ENCODE measurements at regions not wholly inside any gene's neighbourhood (a gene's known extent, or its start where the extent isn't known, plus 50 kb on each side); places are given as distances from the start of the nearest gene placed in this dataset.

GRCh38 chr5:167554564-167555290 lies 736.7 kb upstream of the WWC1 start:
- H3K9me3 ChIP-seq (ENCODE audit: control insufficient read depth, insufficient read depth, low read length), result no peaks in the 10 kb centered on the region
- H3K27me3 ChIP-seq (ENCODE audit: control insufficient read depth, insufficient read depth, low read length), result no peaks in the 10 kb centered on the region
- no peak overlapping the region for H3K4me3 ChIP-seq (ENCODE audit: low read length)
- no CpG with 5 or more reads among the region's 7 CpGs for WGBS (ENCODE audit: insufficient coverage, insufficient read length)
- DNase-seq (ENCODE audit: low read depth, low spot score), result no peak
- H3K27ac ChIP-seq (ENCODE audit: low read length), result no peak overlapping the region
- H3K4me1 ChIP-seq (ENCODE audit: control insufficient read depth, insufficient read depth, low read length), result 0 out of 2 replicates have a peak, but pooled peaks cover 2% of the 10 kb centered on the region
- no peaks in the 10 kb centered on the region for H3K36me3 ChIP-seq (ENCODE audit: control insufficient read depth, insufficient read depth, low read length)

DNA sequence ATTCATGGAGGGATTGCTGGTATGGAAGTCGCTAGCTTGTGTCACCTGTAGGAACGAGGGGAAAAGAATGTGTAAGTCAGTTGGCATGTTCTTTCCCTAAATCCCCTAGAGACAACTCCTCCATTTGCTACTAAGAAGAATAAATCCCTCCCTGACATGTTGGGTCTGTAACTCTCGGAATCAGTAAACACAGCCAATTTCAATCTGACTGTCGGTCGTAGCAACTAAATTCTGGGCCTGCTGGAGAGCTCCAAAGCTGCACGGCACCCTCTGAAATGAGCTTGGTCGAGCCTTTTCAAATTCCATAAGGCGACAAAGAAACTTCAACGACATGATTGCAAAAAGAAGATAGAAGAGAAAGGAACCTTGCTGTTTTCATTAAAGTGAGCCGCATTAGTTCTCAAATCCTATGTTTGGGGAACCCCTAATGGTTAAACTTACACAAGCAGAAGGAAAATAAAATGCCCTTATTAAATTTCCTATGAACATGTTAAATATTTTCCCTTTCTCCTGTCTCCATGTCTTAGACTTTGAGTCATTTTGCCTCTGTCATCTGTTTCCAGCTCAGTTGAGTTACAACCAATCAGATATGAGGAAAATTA lies 735.8 kb upstream of the WWC1 start:
- Histone ChIP-seq H3K27me3 (ENCODE audit: control insufficient read depth, insufficient read depth, low read length) (no peaks in the 10 kb centered on the region), H3K4me1 (ENCODE audit: control insufficient read depth, insufficient read depth, low read length) (no peaks in the 10 kb centered on the region), H3K36me3 (ENCODE audit: control insufficient read depth, insufficient read depth, low read length) (no peaks in the 10 kb centered on the region), H3K4me3 (ENCODE audit: low read length) (no peak overlapping the region), H3K9me3 (ENCODE audit: control insufficient read depth, insufficient read depth, low read length) (no peaks in the 10 kb centered on the region), H3K27ac (ENCODE audit: low read length) (no peak overlapping the region)
- no CpG with 5 or more reads among the region's 10 CpGs for WGBS (ENCODE audit: insufficient coverage, insufficient read length)
- no peak for DNase-seq (ENCODE audit: low read depth, low spot score)

GRCh38 chr5:167557359-167557758 lies 734.1 kb upstream of the WWC1 start:
- Histone ChIP-seq H3K27me3 (ENCODE audit: control insufficient read depth, insufficient read depth, low read length) (no peaks in the 10 kb centered on the region), H3K4me1 (ENCODE audit: control insufficient read depth, insufficient read depth, low read length) (no peaks in the 10 kb centered on the region), H3K27ac (ENCODE audit: low read length) (no peak overlapping the region), H3K4me3 (ENCODE audit: low read length) (no peak overlapping the region), H3K9me3 (ENCODE audit: control insufficient read depth, insufficient read depth, low read length) (no peaks in the 10 kb centered on the region), H3K36me3 (ENCODE audit: control insufficient read depth, insufficient read depth, low read length) (no peaks in the 10 kb centered on the region)
- WGBS (ENCODE audit: insufficient coverage, insufficient read length), result no CpG with 5 or more reads among the region's 2 CpGs
- DNase-seq (ENCODE audit: low read depth, low spot score), result no peak

GRCh38 chr5:167561796-167562195 lies 729.6 kb upstream of the WWC1 start:
- DNase-seq (ENCODE audit: low read depth, low spot score), result no peak
- Histone ChIP-seq H3K4me3 (ENCODE audit: low read length) (no peak overlapping the region), H3K9me3 (ENCODE audit: control insufficient read depth, insufficient read depth, low read length) (no peaks in the 10 kb centered on the region), H3K27ac (ENCODE audit: low read length) (no peak overlapping the region), H3K36me3 (ENCODE audit: control insufficient read depth, insufficient read depth, low read length) (no peaks in the 10 kb centered on the region), H3K4me1 (ENCODE audit: control insufficient read depth, insufficient read depth, low read length) (no peaks in the 10 kb centered on the region), H3K27me3 (ENCODE audit: control insufficient read depth, insufficient read depth, low read length) (no peaks in the 10 kb centered on the region)
- no CpG with 5 or more reads among the region's 9 CpGs for WGBS (ENCODE audit: insufficient coverage, insufficient read length)

GRCh38 chr5:167564275-167564674 lies 727.2 kb upstream of the WWC1 start:
- WGBS (ENCODE audit: insufficient coverage, insufficient read length), result no CpG with 5 or more reads among the region's 1 CpG
- H3K4me1 ChIP-seq (ENCODE audit: control insufficient read depth, insufficient read depth, low read length), result no peaks in the 10 kb centered on the region
- no peaks in the 10 kb centered on the region for H3K27me3 ChIP-seq (ENCODE audit: control insufficient read depth, insufficient read depth, low read length)
- H3K27ac ChIP-seq (ENCODE audit: low read length), result no peak overlapping the region
- H3K9me3 ChIP-seq (ENCODE audit: control insufficient read depth, insufficient read depth, low read length), result no peaks in the 10 kb centered on the region
- DNase-seq (ENCODE audit: low read depth, low spot score), result no peak
- no peaks in the 10 kb centered on the region for H3K36me3 ChIP-seq (ENCODE audit: control insufficient read depth, insufficient read depth, low read length)
- no peak overlapping the region for H3K4me3 ChIP-seq (ENCODE audit: low read length)

DNA sequence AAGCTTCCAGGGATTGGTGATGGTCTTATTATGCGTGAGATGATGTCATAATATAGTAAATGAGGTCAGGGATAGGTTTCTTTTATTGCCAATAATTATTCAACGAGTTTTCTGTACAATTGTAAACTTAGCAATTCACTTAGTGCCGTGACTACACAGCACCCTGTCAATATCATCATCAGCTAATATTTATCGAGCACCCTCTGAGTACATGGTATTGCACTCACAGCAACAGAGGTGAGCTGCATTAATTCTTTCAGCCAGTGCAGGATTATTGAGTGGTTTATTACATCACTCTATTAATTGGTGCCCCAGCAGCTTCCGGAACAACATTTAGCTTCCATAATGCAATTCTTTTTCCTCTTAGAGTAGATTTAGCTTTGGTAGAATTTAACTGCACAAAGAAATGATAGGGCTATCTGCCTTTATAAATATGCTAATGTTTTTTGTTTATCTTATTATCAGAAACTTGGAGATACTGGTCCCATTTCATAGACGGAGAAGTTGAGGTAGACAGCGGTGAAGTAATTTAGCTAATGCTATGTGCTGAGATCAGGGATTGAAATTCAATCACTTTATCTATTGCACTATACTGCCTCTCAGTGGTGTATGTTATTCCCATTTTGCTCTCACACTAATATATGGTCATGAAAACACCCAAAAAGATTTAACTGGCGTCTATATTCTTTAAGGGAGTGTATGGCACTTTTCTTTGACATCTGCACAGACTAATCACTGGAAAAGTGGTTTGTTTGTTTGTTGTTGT lies 726.1 kb upstream of the WWC1 start:
- Histone ChIP-seq H3K4me1 (ENCODE audit: control insufficient read depth, insufficient read depth, low read length) (no peaks in the 10 kb centered on the region), H3K36me3 (ENCODE audit: control insufficient read depth, insufficient read depth, low read length) (no peaks in the 10 kb centered on the region), H3K4me3 (ENCODE audit: low read length) (no peak overlapping the region), H3K27ac (ENCODE audit: low read length) (no peak overlapping the region), H3K27me3 (ENCODE audit: control insufficient read depth, insufficient read depth, low read length) (no peaks in the 10 kb centered on the region), H3K9me3 (ENCODE audit: control insufficient read depth, insufficient read depth, low read length) (no peaks in the 10 kb centered on the region)
- no CpG with 5 or more reads among the region's 8 CpGs for WGBS (ENCODE audit: insufficient coverage, insufficient read length)
- no peak for DNase-seq (ENCODE audit: low read depth, low spot score)

GRCh38 chr5:167570431-167570830 lies 721.0 kb upstream of the WWC1 start:
- no peaks in the 10 kb centered on the region for H3K4me1 ChIP-seq (ENCODE audit: control insufficient read depth, insufficient read depth, low read length)
- no CpG with 5 or more reads among the region's 5 CpGs for WGBS (ENCODE audit: insufficient coverage, insufficient read length)
- no peak overlapping the region for H3K4me3 ChIP-seq (ENCODE audit: low read length)
- no peaks in the 10 kb centered on the region for H3K27me3 ChIP-seq (ENCODE audit: control insufficient read depth, insufficient read depth, low read length)
- no peaks in the 10 kb centered on the region for H3K36me3 ChIP-seq (ENCODE audit: control insufficient read depth, insufficient read depth, low read length)
- DNase-seq (ENCODE audit: low read depth, low spot score), result no peak
- no peak overlapping the region for H3K27ac ChIP-seq (ENCODE audit: low read length)
- no peaks in the 10 kb centered on the region for H3K9me3 ChIP-seq (ENCODE audit: control insufficient read depth, insufficient read depth, low read length)

DNA sequence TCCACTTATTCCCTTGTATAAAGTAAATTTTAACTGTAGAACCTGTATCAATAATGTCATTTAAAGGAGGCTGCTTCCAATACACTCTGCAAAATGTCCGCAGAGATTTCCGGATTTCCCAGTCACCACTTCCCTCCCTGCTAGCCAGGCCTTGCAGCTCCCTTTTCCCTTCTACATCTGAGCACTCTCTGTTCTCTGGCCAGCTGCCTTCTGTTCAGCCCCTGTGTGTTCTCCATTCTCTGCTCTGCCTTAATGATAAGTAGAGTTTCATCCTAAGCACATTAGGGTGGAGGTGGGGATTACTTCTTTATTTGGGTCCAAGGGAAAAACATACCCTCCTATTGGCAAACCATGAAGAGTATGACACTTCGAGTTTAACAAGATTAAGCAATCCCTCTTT lies 719.6 kb upstream of the WWC1 start:
- WGBS (ENCODE audit: insufficient coverage, insufficient read length), result no CpG with 5 or more reads among the region's 3 CpGs
- Histone ChIP-seq H3K4me1 (ENCODE audit: control insufficient read depth, insufficient read depth, low read length) (no peaks in the 10 kb centered on the region), H3K4me3 (ENCODE audit: low read length) (no peak overlapping the region), H3K36me3 (ENCODE audit: control insufficient read depth, insufficient read depth, low read length) (no peaks in the 10 kb centered on the region), H3K27ac (ENCODE audit: low read length) (no peak overlapping the region), H3K9me3 (ENCODE audit: control insufficient read depth, insufficient read depth, low read length) (no peaks in the 10 kb centered on the region), H3K27me3 (ENCODE audit: control insufficient read depth, insufficient read depth, low read length) (no peaks in the 10 kb centered on the region)
- no peak for DNase-seq (ENCODE audit: low read depth, low spot score)

DNA sequence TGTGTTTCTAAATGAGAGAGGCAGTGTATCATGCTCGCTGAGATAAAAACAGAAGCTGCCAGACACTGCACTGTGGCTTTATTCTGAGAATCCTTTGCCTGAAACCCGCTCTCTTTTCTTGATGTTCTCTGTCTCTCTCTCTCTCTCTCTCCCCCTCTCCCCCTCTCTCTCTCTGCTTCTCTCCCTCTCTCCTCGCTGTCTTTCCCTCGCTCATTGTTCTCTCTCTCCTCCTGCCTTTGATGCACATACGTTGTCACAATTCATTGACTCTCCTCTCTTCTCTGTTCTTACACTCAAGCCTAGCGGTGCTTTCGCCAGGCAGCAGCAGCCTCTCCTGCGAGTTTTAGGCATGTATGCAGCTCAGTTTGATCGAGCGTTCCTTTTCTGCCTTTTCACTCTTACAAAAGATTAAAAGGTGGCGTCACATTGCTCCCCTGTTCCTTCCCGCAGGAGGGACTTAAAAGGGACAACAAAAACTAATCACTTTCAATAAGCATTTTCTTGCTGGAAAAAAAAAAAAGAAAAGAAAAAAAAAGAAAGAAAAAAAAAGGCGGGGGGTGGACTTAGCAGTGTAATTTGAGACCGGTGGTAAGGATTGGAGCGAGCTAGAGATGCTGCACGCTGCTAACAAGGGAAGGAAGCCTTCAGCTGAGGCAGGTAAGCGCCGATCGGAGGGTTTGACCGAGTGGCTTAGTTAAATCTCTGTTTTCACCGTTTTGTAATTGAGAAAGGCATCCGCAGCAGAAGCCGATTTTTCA lies 717.9 kb upstream of the WWC1 start:
- Histone ChIP-seq H3K27ac (ENCODE audit: low read length) (no peak overlapping the region), H3K36me3 (ENCODE audit: control insufficient read depth, insufficient read depth, low read length) (no peaks in the 10 kb centered on the region), H3K27me3 (ENCODE audit: control insufficient read depth, insufficient read depth, low read length) (no peaks in the 10 kb centered on the region), H3K9me3 (ENCODE audit: control insufficient read depth, insufficient read depth, low read length) (no peaks in the 10 kb centered on the region), H3K4me3 (ENCODE audit: low read length) (peak overlapping the region; percentile 10; the same call in 1 of the 2 replicates), H3K4me1 (ENCODE audit: control insufficient read depth, insufficient read depth, low read length) (no peaks in the 10 kb centered on the region)
- DNase-seq (ENCODE audit: low read depth, low spot score), result peak; percentile 66
- no CpG with 5 or more reads among the region's 23 CpGs for WGBS (ENCODE audit: insufficient coverage, insufficient read length)

- Histone ChIP-seq H3K4me3 (ENCODE audit: low read length) (peak overlapping the region; percentile 18; the same call in 1 of the 2 replicates), H3K27ac (ENCODE audit: low read length) (no peak overlapping the region), H3K36me3 (ENCODE audit: control insufficient read depth, insufficient read depth, low read length) (no peaks in the 10 kb centered on the region), H3K27me3 (ENCODE audit: control insufficient read depth, insufficient read depth, low read length) (no peaks in the 10 kb centered on the region), H3K9me3 (ENCODE audit: control insufficient read depth, insufficient read depth, low read length) (no peaks in the 10 kb centered on the region), H3K4me1 (ENCODE audit: control insufficient read depth, insufficient read depth, low read length) (no peaks in the 10 kb centered on the region)
- no peak for DNase-seq (ENCODE audit: low read depth, low spot score)
- WGBS (ENCODE audit: insufficient coverage, insufficient read length), result no CpG with 5 or more reads among the region's 7 CpGs
Observed at GRCh38 chr5:167574464-167574863, 717.0 kb upstream of the WWC1 start.
